ENCODE measurements at regions not wholly inside any gene's neighbourhood (a gene's known extent, or its start where the extent isn't known, plus 50 kb on each side); places are given as distances from the start of the nearest gene placed in this dataset.

DNA sequence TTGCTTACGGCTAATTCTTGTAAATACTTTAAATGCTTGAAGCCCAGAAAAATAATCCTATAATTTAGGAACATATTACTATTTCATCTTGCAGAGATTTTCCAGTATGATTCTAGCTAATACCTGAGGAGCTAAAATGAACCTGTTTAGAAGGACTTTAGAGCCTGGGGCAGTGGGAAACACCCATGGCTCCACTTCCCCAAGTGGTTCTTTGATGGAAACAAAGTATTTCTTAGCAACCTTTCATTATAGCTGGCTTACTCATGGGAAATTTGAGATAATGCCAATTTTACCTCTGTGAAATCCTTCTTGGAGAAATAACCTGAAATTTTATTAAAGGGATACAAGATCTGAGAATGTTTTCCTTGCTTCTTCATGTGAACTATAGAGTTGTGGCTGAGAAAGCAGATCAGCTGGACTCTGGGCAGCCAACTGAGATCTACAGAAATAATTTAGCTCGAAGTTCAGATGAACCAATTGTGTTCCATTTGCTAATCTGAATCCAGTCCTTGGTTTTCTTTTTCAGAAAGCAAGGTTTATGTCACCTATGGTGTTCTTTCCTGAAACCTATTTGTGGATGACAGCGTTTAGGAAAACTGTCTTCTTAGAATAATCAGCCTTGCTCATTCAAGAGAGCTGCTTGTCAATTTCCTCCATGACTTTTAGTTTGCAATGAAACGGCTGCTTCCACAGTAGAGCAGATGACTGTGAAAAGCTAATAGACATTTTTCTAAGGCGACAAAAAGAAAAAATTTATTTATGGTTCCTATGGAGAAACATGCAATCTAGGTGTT is 141.8 kb upstream of the CPM start:
- TF ChIP-seq, protein P1, sequence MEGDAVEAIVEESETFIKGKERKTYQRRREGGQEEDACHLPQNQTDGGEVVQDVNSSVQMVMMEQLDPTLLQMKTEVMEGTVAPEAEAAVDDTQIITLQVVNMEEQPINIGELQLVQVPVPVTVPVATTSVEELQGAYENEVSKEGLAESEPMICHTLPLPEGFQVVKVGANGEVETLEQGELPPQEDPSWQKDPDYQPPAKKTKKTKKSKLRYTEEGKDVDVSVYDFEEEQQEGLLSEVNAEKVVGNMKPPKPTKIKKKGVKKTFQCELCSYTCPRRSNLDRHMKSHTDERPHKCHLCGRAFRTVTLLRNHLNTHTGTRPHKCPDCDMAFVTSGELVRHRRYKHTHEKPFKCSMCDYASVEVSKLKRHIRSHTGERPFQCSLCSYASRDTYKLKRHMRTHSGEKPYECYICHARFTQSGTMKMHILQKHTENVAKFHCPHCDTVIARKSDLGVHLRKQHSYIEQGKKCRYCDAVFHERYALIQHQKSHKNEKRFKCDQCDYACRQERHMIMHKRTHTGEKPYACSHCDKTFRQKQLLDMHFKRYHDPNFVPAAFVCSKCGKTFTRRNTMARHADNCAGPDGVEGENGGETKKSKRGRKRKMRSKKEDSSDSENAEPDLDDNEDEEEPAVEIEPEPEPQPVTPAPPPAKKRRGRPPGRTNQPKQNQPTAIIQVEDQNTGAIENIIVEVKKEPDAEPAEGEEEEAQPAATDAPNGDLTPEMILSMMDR (IDR thresholded peaks at IDR 0.05), result no peak
- no peak for TF ChIP-seq POLR2A (IDR thresholded peaks at IDR 0.05)
